ENCODE measurements at regions not wholly inside any gene's neighbourhood (a gene's known extent, or its start where the extent isn't known, plus 50 kb on each side); places are given as distances from the start of the nearest gene placed in this dataset.
"Not testable (repeated sequence)": the region's sequence is repeated elsewhere in the genome, so short reads cannot be mapped to it uniquely, and the experiment has no call there.

- FAIRE-seq (no peak), DNase-seq (ENCODE audit: low spot score) (no peak)
Measured at GRCh38 chr6:85285114-85285513, 164.8 kb upstream of the NT5E start.

- DNase-seq (ENCODE audit: low spot score) (no peak), FAIRE-seq (no peak)
Measured at GRCh38 chr6:85283436-85283835, 166.4 kb upstream of the NT5E start.

DNA sequence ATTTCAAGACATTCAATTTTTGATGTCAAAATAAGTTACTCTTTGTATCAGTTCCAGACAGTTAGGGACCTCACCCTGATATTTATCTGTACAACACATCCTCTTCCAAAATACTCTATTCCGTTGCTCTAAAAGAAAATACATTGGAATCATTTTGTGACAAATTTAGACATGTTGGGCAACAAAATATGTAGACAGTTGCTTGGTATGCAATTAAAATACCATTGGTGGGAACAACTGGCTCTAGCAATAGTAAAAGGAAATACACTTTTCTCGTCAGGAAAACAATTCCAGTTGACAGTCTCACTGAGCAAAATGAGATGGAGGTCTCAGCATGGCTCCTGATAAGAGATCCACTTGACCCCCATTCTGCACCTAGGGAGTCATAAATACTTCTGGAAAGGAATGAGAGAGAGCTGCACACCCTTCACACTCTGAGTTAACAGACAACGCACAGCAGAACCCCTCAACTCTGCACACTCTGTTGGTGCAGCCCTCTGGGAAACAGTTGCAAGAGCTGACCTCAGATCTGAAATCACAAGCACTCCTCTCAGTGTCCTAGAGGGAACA lies 171.3 kb upstream of the NT5E start:
- FAIRE-seq, result no peak
- DNase-seq (ENCODE audit: low spot score), result no peak

DNA sequence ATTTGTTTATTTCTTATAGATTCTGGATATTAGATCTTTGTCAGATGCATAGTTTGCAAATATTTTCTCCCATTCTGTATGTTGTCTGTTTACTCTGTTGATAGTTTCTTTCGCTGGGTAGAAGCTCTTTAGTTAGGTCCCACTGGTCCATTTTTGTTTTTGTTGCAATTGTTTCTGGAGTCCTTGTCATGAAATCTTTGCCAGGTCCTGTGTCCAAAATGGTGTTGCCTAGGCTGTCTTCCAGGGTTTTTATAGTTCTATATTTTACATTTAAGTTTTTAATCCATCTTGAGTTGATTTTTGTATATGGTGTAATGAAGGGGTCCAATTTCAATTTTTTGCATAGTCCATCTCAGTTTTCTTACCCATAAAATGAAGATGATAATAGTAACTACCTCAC lies 173.9 kb upstream of the NT5E start:
- not testable (repeated sequence) for DNase-seq (ENCODE audit: low spot score); FAIRE-seq

DNA sequence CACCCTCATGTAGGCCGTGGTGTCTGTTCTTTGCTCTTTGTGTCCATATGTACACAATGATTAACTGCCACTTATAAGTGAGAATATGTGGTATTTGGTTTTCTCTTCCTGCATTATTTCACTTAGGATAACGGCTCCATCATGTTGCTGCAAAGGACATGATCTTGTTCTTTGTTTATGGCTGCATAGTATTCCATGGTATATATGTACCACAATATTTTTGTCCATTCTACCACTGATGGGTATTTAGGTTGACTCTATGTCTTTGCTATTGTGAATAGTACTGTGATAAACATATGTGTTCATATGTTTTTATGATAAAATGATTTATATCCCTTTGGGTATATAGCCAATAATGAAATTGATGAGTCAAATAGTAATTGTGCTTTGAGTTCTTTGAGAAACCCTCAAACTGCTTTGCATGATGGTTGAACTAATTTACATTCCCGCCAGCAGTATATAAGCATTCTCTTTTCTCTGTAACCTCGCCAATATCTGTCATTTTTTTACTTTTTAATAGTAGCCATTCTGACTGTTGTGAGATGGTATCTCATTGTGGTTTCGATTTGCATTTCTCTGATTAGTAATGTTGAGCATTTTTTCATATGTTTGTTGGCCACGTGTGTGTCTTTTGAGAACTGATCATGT lies 174.4 kb upstream of the NT5E start:
- no peak for DNase-seq (ENCODE audit: low spot score)
- FAIRE-seq, result no peak

DNA sequence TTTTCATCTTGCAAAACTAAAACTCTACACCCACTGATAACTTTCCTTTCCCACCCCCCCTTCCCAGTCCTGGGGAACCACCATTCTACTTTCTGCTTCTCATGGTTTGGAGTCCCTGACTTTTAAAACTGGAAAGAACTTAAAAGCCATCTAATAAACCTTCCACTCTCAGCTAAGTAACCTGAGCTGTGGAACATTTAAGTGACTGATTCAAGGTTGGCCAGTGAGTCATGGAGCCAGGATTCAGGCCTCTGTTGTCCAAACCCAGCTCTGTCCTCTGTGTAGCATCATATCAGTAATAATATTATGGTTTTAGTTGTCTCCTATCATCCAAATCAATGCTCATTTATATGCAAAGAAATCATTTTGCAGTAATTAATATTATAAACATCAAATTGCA lies 176.0 kb upstream of the NT5E start:
- DNase-seq (ENCODE audit: low spot score) (no peak), FAIRE-seq (no peak)

DNA sequence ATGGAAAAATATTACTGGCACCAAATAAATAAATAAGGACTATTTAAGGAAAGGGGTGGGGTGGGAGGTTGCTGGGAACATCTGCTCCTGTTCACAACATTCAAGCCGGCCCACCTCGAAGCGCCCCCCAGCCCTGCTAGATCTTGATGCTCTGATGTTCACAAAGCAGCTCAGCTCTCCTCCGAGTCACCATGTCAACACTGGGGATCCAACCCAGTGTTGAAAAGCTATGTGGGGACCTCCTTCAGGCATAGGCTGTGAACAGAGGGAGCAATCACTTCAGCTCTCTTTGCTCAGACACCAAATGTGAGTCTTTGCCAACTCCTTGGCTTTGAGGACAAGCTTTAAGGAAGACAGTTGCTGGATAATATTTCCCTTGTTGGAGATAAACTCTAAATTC lies 176.8 kb upstream of the NT5E start:
- FAIRE-seq, result no peak
- no peak for DNase-seq (ENCODE audit: low spot score)

- no peak for FAIRE-seq
- no peak for DNase-seq (ENCODE audit: low spot score)
Measured at GRCh38 chr6:85272592-85272991, 177.3 kb upstream of the NT5E start.

DNA sequence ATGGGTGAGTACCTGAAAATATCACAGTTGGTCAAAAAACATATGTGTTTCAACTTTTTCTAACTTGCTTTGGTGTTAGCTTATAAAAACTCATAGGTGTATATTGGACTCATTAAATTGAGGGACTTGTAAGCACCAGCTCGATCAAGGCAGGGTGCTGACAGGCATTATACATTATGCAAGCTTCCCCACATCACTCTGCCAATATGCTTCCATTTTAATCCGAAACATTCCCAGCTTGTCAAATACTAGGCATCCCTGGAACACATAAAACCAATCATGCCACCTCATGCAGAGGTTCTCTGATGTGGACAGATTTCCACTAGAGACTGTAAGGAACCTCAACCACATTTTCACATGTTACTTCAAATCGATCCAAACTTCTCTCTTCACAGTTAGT lies 187.3 kb upstream of the NT5E start:
- FAIRE-seq (no peak), DNase-seq (ENCODE audit: low spot score) (no peak)

- FAIRE-seq (no peak), DNase-seq (ENCODE audit: low spot score) (no peak)
Measured at GRCh38 chr6:85261271-85261670, 188.6 kb upstream of the NT5E start.

DNA sequence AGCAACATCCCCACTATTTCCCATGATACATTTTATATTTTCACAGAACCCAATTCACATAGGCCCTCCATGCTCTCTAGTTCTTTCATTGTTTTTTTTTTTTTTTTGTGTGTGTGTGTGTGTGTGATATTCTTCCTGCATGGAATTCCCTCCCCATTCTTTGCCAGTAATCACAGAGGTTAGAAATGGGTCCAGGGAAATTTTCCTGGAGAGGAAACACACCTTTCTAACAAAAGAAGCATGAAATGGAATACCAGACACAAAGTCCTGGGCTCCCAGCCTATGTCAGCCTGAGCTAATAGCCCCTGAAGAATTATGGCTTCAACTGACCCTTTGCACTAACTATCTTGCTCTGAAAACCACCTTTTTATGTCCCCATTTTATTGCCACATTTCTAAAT lies 194.2 kb upstream of the NT5E start:
- DNase-seq (ENCODE audit: low spot score) (no peak), FAIRE-seq (no peak)

- no peak for DNase-seq (ENCODE audit: low spot score)
- no peak for FAIRE-seq
Measured at GRCh38 chr6:85252552-85252951, 197.3 kb upstream of the NT5E start.

DNA sequence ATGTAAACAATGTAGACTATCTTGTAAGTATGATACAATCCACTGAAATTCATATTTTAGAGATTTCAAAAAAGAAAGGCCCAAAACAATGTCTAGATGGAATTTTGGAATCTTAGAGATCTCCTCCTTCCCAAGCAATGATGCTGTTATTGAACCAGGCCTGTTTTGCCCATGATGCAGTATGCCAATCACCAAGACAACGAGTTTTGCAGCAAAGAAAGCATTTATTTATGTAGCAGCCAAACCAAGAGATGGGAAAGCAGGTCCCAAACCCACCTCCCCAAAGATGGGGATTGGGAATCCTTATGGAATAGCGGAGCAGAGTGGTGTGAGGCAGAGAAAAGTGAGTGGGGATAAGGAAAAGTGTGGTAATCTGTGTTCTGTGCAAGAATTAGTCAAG lies 197.8 kb upstream of the NT5E start:
- FAIRE-seq, result no peak
- no peak for DNase-seq (ENCODE audit: low spot score)

GRCh38 chr6:85251300-85251699 lies 198.6 kb upstream of the NT5E start:
- no peak for FAIRE-seq
- DNase-seq (ENCODE audit: low spot score), result no peak

GRCh38 chr6:85250586-85251220 lies 199.2 kb upstream of the NT5E start:
- FAIRE-seq, result no peak
- no peak for DNase-seq (ENCODE audit: low spot score)

DNA sequence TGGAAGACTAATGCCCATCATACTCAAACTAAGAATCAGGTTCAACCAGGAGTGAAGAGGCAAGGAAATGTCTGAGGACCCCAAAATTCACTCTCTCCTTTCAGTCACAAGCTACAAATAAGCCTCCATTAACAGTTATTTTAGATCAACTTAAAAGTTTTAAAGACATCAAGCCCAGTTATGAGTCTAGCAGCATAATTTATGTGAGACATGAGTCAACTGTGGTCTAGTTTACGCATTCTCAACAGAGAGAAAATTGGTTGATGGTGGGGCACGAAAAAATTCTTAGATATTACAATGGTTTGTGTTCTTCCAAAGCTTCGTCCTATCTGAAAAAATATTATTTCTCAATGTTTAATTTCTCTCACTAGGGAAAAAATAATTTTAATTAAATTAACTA lies 204.9 kb upstream of the NT5E start:
- FAIRE-seq (no peak), DNase-seq (ENCODE audit: low spot score) (no peak)

- FAIRE-seq (no peak), DNase-seq (ENCODE audit: low spot score) (no peak)
Measured at GRCh38 chr6:85241498-85242052, 208.3 kb upstream of the NT5E start.

DNA sequence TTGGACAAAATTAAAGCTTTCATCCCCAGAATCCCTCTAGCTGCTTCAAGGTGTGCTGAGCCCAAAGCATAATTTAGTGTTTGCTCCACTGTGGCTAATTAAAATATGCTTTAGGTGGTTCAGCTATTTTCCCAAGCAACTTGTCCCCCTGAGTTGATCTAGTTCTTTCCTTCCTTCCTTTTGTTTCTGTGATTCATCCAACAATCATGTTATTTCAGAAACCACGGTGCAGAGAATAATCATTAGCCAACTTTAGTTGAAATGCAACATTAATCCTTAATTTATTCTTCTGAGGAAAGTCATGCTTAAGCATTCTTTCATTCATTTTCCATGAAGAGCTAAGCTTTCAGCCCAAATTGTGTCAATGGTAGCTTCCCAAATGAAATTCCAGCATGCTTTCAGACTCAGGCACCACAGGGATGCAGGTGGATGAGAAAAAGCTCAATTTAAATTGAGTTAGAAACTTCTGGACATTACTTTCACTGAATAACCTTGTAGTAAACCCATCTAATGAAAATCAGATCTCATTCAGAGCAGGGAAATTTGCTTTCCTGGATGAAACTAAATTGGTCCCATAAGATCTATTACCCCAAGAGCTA lies 209.0 kb upstream of the NT5E start:
- FAIRE-seq, result no peak
- no peak for DNase-seq (ENCODE audit: low spot score)

DNA sequence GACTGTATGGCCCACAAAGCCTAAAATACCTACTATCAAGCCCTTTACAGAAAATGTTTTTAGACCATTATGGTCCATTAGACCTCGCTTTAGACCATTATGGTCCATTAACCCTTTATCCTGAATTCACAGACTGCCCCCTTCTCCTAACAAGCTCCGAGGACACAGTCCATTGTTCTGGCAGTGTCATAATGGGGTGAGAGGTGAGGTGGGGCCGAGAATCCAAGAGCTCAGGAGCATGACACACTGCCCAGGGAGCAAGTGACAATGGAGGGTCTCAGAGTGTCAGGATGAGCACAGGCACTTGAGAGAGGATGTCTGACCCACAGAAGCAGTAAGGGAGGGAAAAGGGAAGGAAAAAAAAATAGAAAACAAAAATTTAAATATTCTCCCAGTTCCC lies 212.4 kb upstream of the NT5E start:
- DNase-seq (ENCODE audit: low spot score) (no peak), FAIRE-seq (no peak)

DNA sequence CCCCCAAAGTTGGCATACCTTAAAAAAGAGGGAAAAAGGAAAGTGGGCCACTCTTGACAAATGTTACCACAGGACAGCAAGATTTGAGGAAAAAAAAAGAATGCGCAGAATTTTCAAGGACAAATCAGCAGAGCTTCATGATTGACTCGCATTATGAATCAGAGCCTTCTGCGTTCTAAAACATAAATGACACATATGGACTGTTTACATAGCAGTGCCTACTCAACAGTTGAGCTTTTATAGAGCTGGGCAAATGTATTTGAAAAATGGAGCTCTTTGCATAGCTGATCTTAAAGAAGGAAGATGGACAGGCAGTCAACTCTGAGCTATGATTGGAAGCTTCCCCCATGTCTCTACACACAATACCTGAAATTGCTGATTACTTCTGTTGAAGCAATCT lies 213.2 kb upstream of the NT5E start:
- DNase-seq (ENCODE audit: low spot score) (no peak), FAIRE-seq (no peak)

GRCh38 chr6:85227345-85227744 lies 222.5 kb upstream of the NT5E start:
- DNase-seq (ENCODE audit: low spot score); FAIRE-seq: not testable (repeated sequence)

DNA sequence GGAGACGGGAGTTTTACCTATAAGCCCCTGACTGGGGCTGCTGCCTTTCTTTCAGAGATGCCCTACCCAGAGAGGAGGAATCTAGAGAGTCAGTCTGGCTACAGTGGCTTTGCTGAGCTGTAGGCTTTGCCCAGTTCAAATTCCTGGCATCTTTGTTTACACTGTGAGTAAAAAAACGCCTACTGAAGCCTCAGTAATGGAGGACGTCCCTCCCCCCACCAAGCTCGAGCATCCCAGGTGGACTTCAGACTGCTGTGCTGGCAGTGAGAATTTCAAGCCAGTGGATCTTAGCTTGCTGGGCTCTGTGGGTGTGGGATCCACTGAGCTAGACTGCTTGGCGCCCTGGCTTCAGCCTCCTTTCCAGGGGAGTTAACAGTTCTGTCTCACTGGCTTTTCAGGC lies 237.1 kb upstream of the NT5E start:
- FAIRE-seq; DNase-seq (ENCODE audit: low spot score): not testable (repeated sequence)

Data from urothelium cell line (cell line).